HepG2 (cell line): ENCODE measurements at regions not wholly inside any gene's neighbourhood (a gene's known extent, or its start where the extent isn't known, plus 50 kb on each side); places are given as distances from the start of the nearest gene placed in this dataset.

Experiments used
- FOXJ3 ChIP-seq: sonication (generic); formaldehyde crosslinking; IDR thresholded peaks from 2 replicates; pipeline ENCODE4 v1.4.0; 2020; ENCODE audit warnings: missing genetic modification reagents, mild to moderate bottlenecking, borderline replicate concordance
- KLF11 ChIP-seq: IDR thresholded peaks from 2 replicates; pipeline ENCODE4 v1.6.1; 2016; ENCODE audit warnings: missing compliant biosample characterization
- NR2F2 ChIP-seq: IDR thresholded peaks from 2 replicates; pipeline ENCODE4 v1.6.1; 2012; ENCODE audit warnings: low read depth, inconsistent platforms, borderline replicate concordance
- POLR2A ChIP-seq, 2 experiments: IDR thresholded peaks; 2 replicates each; pipeline ENCODE4 v1.6.1; 2011; ENCODE audit warnings: low read depth in 2 of 2, low read length in 2 of 2, mild to moderate bottlenecking in 1 of 2, moderate library complexity in 1 of 2; ENCODE audit not compliant: insufficient read depth in 1 of 2
- SRSF1 ChIP-seq: fragments of 200-400 bp; formaldehyde crosslinking; optimal IDR thresholded peaks from 2 replicates; pipeline ENCODE3; 2017; ENCODE audit warnings: mild to moderate bottlenecking, low read depth, low read length, moderate library complexity
- TP53 ChIP-seq: sonication (generic); formaldehyde crosslinking; conservative IDR thresholded peaks from 2 replicates; pipeline ENCODE4 v1.4.0; 2020; ENCODE audit warnings: missing genetic modification reagents
- ZFX ChIP-seq: sonication (generic); formaldehyde crosslinking; IDR thresholded peaks from 2 replicates; pipeline ENCODE4 v1.4.0; 2020; ENCODE audit warnings: mild to moderate bottlenecking, low read depth, missing genetic modification reagents, moderate library complexity
- ZNF12 ChIP-seq: sonication (generic); formaldehyde crosslinking; IDR thresholded peaks from 2 replicates; pipeline ENCODE4 v1.5.0; 2020; ENCODE audit warnings: missing genetic modification reagents
- TF ChIP-seq, protein P1 (sequence below): sonication (generic); formaldehyde crosslinking; IDR thresholded peaks from 2 replicates; pipeline ENCODE4 v1.8.0; 2022; ENCODE audit warnings: mild to moderate bottlenecking, missing genetic modification reagents
- TF ChIP-seq, protein P2 (sequence below): sonication (generic); formaldehyde crosslinking; IDR thresholded peaks from 2 replicates; pipeline ENCODE4 v1.5.1; 2020; ENCODE audit warnings: mild to moderate bottlenecking, missing genetic modification reagents, moderate library complexity
- TF ChIP-seq, protein P3 (sequence below): sonication (generic); formaldehyde crosslinking; IDR thresholded peaks from 2 replicates; pipeline ENCODE4 v1.5.0; 2020; ENCODE audit warnings: missing genetic modification reagents
- TF ChIP-seq, protein P4 (sequence below): sonication (generic); formaldehyde crosslinking; IDR thresholded peaks from 2 replicates; pipeline ENCODE4 v1.5.0; 2020; ENCODE audit warnings: mild to moderate bottlenecking, missing genetic modification reagents, moderate library complexity
- TF ChIP-seq, protein P5 (sequence below): sonication (generic); formaldehyde crosslinking; IDR thresholded peaks from 2 replicates; pipeline ENCODE4 v1.4.0; 2020; ENCODE audit warnings: missing genetic modification reagents
- TF ChIP-seq, protein P6 (sequence below): sonication (generic); formaldehyde crosslinking; IDR thresholded peaks from 2 replicates; pipeline ENCODE4 v1.4.0; 2020; ENCODE audit warnings: missing genetic modification reagents

DNA sequence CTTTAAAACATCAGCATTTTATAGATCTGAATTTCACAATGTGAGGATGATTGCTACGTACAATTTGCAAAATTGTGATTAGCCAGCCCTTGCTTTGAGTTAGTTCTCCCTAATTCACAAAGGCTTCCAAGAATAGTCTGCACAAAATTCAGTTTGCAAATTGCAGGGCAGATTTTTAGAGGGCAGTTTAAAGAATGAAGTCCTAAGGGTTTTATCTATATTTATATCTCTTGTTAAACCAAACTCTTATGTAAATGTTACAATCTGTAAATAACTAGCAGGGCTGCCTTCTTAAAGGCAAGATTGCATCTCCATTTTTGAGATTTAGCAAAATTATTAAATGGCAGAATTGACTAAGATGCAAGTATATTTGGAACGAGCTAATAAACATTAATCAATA lies 52.8 kb upstream of the ZNF536 start:
- TF ChIP-seq, protein P1, sequence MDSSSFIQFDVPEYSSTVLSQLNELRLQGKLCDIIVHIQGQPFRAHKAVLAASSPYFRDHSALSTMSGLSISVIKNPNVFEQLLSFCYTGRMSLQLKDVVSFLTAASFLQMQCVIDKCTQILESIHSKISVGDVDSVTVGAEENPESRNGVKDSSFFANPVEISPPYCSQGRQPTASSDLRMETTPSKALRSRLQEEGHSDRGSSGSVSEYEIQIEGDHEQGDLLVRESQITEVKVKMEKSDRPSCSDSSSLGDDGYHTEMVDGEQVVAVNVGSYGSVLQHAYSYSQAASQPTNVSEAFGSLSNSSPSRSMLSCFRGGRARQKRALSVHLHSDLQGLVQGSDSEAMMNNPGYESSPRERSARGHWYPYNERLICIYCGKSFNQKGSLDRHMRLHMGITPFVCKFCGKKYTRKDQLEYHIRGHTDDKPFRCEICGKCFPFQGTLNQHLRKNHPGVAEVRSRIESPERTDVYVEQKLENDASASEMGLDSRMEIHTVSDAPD (CRISPR knock-in tag): no peak
- TF ChIP-seq ZFX (CRISPR knock-in tag) (no peak), SRSF1 (no peak), TP53 (CRISPR knock-in tag) (no peak), KLF11 (no peak), NR2F2 (no peak), ZNF12 (CRISPR knock-in tag) (no peak), POLR2A (IDR thresholded peaks at IDR 0.05; ENCODE audit: insufficient read depth in 1 of 2, low read depth in 2 of 2, low read length in 2 of 2) (no peak), FOXJ3 (CRISPR knock-in tag) (no peak)
- TF ChIP-seq, protein P2, sequence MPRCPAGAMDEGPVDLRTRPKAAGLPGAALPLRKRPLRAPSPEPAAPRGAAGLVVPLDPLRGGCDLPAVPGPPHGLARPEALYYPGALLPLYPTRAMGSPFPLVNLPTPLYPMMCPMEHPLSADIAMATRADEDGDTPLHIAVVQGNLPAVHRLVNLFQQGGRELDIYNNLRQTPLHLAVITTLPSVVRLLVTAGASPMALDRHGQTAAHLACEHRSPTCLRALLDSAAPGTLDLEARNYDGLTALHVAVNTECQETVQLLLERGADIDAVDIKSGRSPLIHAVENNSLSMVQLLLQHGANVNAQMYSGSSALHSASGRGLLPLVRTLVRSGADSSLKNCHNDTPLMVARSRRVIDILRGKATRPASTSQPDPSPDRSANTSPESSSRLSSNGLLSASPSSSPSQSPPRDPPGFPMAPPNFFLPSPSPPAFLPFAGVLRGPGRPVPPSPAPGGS: no peak
- TF ChIP-seq, protein P3, sequence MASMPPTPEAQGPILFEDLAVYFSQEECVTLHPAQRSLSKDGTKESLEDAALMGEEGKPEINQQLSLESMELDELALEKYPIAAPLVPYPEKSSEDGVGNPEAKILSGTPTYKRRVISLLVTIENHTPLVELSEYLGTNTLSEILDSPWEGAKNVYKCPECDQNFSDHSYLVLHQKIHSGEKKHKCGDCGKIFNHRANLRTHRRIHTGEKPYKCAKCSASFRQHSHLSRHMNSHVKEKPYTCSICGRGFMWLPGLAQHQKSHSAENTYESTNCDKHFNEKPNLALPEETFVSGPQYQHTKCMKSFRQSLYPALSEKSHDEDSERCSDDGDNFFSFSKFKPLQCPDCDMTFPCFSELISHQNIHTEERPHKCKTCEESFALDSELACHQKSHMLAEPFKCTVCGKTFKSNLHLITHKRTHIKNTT (CRISPR knock-in tag): no peak
- TF ChIP-seq, protein P4, sequence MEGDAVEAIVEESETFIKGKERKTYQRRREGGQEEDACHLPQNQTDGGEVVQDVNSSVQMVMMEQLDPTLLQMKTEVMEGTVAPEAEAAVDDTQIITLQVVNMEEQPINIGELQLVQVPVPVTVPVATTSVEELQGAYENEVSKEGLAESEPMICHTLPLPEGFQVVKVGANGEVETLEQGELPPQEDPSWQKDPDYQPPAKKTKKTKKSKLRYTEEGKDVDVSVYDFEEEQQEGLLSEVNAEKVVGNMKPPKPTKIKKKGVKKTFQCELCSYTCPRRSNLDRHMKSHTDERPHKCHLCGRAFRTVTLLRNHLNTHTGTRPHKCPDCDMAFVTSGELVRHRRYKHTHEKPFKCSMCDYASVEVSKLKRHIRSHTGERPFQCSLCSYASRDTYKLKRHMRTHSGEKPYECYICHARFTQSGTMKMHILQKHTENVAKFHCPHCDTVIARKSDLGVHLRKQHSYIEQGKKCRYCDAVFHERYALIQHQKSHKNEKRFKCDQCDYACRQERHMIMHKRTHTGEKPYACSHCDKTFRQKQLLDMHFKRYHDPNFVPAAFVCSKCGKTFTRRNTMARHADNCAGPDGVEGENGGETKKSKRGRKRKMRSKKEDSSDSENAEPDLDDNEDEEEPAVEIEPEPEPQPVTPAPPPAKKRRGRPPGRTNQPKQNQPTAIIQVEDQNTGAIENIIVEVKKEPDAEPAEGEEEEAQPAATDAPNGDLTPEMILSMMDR (CRISPR knock-in tag): no peak
- TF ChIP-seq, protein P5, sequence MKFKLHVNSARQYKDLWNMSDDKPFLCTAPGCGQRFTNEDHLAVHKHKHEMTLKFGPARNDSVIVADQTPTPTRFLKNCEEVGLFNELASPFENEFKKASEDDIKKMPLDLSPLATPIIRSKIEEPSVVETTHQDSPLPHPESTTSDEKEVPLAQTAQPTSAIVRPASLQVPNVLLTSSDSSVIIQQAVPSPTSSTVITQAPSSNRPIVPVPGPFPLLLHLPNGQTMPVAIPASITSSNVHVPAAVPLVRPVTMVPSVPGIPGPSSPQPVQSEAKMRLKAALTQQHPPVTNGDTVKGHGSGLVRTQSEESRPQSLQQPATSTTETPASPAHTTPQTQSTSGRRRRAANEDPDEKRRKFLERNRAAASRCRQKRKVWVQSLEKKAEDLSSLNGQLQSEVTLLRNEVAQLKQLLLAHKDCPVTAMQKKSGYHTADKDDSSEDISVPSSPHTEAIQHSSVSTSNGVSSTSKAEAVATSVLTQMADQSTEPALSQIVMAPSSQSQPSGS (CRISPR knock-in tag): no peak
- TF ChIP-seq, protein P6, sequence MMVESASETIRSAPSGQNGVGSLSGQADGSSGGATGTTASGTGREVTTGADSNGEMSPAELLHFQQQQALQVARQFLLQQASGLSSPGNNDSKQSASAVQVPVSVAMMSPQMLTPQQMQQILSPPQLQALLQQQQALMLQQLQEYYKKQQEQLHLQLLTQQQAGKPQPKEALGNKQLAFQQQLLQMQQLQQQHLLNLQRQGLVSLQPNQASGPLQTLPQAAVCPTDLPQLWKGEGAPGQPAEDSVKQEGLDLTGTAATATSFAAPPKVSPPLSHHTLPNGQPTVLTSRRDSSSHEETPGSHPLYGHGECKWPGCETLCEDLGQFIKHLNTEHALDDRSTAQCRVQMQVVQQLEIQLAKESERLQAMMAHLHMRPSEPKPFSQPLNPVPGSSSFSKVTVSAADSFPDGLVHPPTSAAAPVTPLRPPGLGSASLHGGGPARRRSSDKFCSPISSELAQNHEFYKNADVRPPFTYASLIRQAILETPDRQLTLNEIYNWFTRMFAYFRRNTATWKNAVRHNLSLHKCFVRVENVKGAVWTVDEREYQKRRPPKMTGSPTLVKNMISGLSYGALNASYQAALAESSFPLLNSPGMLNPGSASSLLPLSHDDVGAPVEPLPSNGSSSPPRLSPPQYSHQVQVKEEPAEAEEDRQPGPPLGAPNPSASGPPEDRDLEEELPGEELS (CRISPR knock-in tag): no peak
